BJ (cell line): ENCODE measurements at regions not wholly inside any gene's neighbourhood (a gene's known extent, or its start where the extent isn't known, plus 50 kb on each side); places are given as distances from the start of the nearest gene placed in this dataset.

Source experiments
- CTCF ChIA-PET: fragments of 350-600 bp; formaldehyde crosslinking; extraction: SDS; loops from one replicate; lab custom pipeline; 2021; ENCODE audit warnings: antibody characterized with exemption, inconsistent platforms; lab: Yijun Ruan, JAX
- POLR2A ChIA-PET: fragments of 300-600 bp; sonication (Branson Sonifier 250); formaldehyde crosslinking; extraction: SDS; loops from one replicate; lab custom pipeline; 2021; ENCODE audit warnings: antibody characterized with exemption; lab: Charles Lee
- DNase-seq: peaks from one replicate; pipeline ENCODE4 v3.0.0-alpha.2; 2011; ENCODE audit warnings: low read depth
- H3K27me3 ChIP-seq: 2 replicates; pipeline ENCODE4 v1.6.0; 2011; ENCODE audit warnings: low read length; ENCODE audit not compliant: control insufficient read depth, insufficient read depth
- H3K36me3 ChIP-seq: 2 replicates; pipeline ENCODE4 v1.5.1; 2011; ENCODE audit warnings: low read length; ENCODE audit not compliant: control insufficient read depth, insufficient read depth
- H3K4me3 ChIP-seq: 2 replicates; pipeline ENCODE4 v1.5.1; 2011; ENCODE audit warnings: low read depth, mild to moderate bottlenecking, control low read depth, low read length
- TF ChIP-seq, protein P1 (sequence below): IDR thresholded peaks from 2 replicates; pipeline ENCODE4 v1.5.1; 2011; ENCODE audit warnings: low read depth, mild to moderate bottlenecking, control low read depth, inconsistent platforms, low read length, moderate library complexity; ENCODE audit not compliant: insufficient read depth

GRCh38 chr20:39278230-39278788, 316.2 kb downstream of the DHX35 start:
- CTCF ChIA-PET: interaction anchor here (1.3 kb wide), 1 partner anchor 9 kb away, joined by 7 read pairs; no protein-coding TSS in a partner anchor
- Histone ChIP-seq H3K4me3 (no peak overlapping the region), H3K36me3 (no peaks in the 10 kb centered on the region), H3K27me3 (no peaks in the 10 kb centered on the region)
- TF ChIP-seq, protein P1, sequence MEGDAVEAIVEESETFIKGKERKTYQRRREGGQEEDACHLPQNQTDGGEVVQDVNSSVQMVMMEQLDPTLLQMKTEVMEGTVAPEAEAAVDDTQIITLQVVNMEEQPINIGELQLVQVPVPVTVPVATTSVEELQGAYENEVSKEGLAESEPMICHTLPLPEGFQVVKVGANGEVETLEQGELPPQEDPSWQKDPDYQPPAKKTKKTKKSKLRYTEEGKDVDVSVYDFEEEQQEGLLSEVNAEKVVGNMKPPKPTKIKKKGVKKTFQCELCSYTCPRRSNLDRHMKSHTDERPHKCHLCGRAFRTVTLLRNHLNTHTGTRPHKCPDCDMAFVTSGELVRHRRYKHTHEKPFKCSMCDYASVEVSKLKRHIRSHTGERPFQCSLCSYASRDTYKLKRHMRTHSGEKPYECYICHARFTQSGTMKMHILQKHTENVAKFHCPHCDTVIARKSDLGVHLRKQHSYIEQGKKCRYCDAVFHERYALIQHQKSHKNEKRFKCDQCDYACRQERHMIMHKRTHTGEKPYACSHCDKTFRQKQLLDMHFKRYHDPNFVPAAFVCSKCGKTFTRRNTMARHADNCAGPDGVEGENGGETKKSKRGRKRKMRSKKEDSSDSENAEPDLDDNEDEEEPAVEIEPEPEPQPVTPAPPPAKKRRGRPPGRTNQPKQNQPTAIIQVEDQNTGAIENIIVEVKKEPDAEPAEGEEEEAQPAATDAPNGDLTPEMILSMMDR: no peak
- no peak for DNase-seq
- POLR2A ChIA-PET: no interaction called here

DNA sequence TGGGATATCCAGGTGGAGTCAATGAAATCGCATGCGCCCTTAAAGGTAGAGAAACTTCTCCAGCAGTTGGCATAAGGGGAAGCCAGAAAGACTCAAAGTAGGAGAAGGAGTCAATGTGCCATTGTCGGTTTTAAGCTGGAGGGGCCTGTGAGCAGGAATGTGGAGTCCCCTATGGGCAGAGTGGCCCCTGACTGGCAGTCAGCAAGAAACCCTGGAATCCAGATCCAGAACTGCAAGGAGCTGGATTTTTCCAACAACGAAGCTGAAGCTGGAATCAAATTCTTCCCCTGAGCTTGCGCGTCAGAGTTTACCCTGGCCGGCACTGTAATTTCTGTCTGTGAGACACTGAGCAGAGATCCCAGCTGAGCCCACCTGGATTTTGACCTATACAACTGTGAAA, 315.0 kb downstream of the DHX35 start:
- TF ChIP-seq, protein P1: no peak
- POLR2A ChIA-PET: no interaction called here
- H3K36me3 ChIP-seq: no peaks in the 10 kb centered on the region
- CTCF ChIA-PET: interaction anchor here (1.3 kb wide), 1 partner anchor 8 kb away, joined by 7 read pairs; no protein-coding TSS in a partner anchor
- DNase-seq: no peak
- H3K4me3 ChIP-seq: no peak overlapping the region
- H3K27me3 ChIP-seq: no peaks in the 10 kb centered on the region

DNA sequence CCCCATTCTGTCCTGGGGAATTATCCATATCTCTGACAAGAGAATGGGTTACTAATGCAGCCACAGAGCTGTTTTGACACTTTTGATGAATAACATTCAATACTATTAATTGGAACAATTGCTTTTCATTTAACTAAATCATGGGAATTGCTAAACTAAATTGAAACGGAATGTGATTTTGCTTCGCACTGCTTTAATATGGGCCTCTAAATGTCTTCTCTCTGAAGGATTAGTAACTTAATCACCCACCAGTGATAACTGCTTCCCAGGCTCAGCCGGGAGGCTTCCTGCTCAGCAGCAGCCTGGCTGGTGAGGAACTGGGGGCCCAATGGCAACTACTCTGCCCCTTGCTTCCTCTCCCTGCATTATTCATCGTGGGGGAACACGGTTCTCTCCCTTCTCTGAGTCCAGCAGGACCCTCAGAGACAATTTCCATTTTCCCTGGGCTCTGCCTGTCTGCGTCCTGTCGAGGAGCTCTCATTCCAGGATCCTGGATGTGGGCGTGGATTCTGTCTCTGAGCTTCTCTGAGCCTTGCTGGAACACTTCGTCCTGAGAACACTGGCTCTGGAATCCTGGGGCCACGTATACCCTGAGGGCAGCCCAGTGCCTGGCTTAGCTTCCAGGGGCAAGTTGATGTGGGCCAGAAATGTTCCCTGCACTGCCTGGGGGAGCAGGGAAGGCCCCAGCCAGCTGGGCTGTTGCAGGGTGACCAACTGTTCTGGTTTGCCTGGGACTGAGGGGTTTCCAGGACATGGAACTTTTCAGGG, 308.9 kb downstream of the DHX35 start:
- no peaks in the 10 kb centered on the region for H3K27me3 ChIP-seq
- ChIA-PET POLR2A (no interaction called here), CTCF (no interaction called here)
- no peaks in the 10 kb centered on the region for H3K36me3 ChIP-seq
- TF ChIP-seq, protein P1: no peak
- H3K4me3 ChIP-seq: no peak overlapping the region
- no peak for DNase-seq

GRCh38 chr20:39269493-39270217, 307.5 kb downstream of the DHX35 start:
- Histone ChIP-seq H3K36me3 (no peaks in the 10 kb centered on the region), H3K27me3 (no peaks in the 10 kb centered on the region), H3K4me3 (no peak overlapping the region)
- ChIA-PET CTCF (interaction anchor here (1.0 to 4.3 kb wide), 12 partner anchors 8 to 1695 kb away, joined by 3 to 34 read pairs (median 6); no protein-coding TSS in a partner anchor), POLR2A (no interaction called here)
- TF ChIP-seq, protein P1: no peak
- no peak for DNase-seq

DNA sequence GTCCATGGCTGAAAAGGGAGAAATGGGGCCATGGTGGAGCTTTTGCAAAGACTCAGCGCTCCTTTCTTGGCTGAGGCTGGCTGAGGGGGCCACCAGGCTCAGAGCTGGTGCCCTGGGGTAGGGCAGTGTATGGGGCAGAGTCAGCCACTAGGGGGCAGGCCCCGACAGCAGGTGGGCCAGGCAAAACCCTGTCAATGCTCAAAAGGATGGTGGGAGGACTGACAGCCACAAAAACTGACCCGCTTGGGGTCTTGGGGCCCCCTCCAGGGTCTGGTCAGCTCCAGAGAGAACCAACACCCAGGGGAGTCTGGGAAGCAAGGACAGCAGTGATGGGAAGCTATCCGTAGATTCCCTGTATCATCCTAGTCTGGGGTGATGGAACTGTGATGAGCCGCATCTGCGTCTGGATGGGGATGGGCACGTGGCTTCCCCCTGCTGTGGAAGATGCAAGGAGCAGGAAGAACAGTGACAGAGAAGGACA, 306.9 kb downstream of the DHX35 start:
- TF ChIP-seq, protein P1: peak; percentile 84
- Histone ChIP-seq H3K4me3 (no peak overlapping the region), H3K36me3 (no peaks in the 10 kb centered on the region), H3K27me3 (no peaks in the 10 kb centered on the region)
- no peak for DNase-seq
- ChIA-PET POLR2A (no interaction called here), CTCF (interaction anchor here (1.0 to 4.3 kb wide), 13 partner anchors 8 to 1696 kb away, joined by 3 to 34 read pairs (median 4); no protein-coding TSS in a partner anchor)
